ENCODE measurements at regions not wholly inside any gene's neighbourhood (a gene's known extent, or its start where the extent isn't known, plus 50 kb on each side); places are given as distances from the start of the nearest gene placed in this dataset.
"Not testable (repeated sequence)": the region's sequence is repeated elsewhere in the genome, so short reads cannot be mapped to it uniquely, and the experiment has no call there.

GRCh38 chr20:58040447-58041290, 187.8 kb downstream of the ANKRD60 start:
- Mint-ChIP-seq H3K9me3 (no peaks in the 10 kb centered on the region), H3K36me3 (no peaks in the 10 kb centered on the region), H3K4me1 (no peaks in the 10 kb centered on the region), H3K27me3 (peaks cover 4% of the 10 kb centered on the region), H3K4me3 (no peak overlapping the region), H3K27ac (no peak overlapping the region)
- DNase-seq, result no peak

DNA sequence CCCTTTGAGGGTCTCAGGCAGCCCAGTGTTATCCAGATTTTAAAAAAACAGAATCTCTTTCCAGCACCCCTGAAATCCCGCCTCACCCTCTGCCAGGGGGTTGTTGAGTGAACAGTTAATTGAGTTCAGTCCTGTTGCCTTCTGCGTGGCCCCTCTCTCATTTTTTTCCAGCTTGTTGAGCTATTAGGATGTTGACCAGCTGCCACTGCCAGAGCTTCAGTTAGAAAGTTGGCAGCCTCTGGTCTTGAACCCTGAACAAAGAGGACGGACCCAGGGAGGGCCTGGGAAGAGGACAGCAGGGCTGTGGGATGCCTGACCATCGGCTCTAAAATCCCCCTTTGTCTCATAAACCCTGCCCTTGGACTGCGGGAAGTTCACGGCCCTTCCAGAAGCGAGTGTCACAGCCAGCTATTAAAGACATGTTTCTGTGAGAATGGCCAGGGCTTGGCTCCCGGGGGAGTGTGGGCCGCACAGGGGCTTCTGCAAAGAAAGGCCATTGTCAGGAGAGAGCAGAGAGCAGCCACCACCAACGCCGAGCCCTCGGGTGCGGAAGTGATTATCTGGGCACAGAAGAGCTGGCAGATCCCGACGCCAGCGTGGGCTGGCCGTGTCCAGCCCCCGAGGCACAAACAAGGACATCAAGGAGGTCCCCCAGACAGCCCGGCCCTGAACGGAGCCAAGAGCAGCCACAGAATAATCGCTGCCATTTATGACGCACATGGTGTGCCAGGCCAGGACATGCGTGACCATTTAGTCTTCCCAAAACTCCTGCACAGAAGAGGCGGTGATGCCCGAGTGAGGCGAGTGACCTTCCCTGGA, 189.0 kb downstream of the ANKRD60 start:
- Mint-ChIP-seq H3K4me3 (no peak overlapping the region), H3K36me3 (no peaks in the 10 kb centered on the region), H3K9me3 (no peaks in the 10 kb centered on the region), H3K27me3 (peaks cover 4% of the 10 kb centered on the region), H3K27ac (no peak overlapping the region), H3K4me1 (no peaks in the 10 kb centered on the region)
- no peak for DNase-seq

- no peak overlapping the region for H3K27ac Mint-ChIP-seq
- peaks cover 15% of the 10 kb centered on the region for H3K27me3 Mint-ChIP-seq
- H3K4me1 Mint-ChIP-seq, result no peaks in the 10 kb centered on the region
- DNase-seq, result no peak
- H3K9me3 Mint-ChIP-seq, result no peaks in the 10 kb centered on the region
- no peaks in the 10 kb centered on the region for H3K36me3 Mint-ChIP-seq
- no peak overlapping the region for H3K4me3 Mint-ChIP-seq
Observed at GRCh38 chr20:58038123-58038654, 190.3 kb downstream of the ANKRD60 start.

- Mint-ChIP-seq H3K9me3 (no peaks in the 10 kb centered on the region), H3K4me3 (no peak overlapping the region), H3K4me1 (no peaks in the 10 kb centered on the region), H3K27me3 (peaks cover 17% of the 10 kb centered on the region), H3K27ac (no peak overlapping the region), H3K36me3 (no peaks in the 10 kb centered on the region)
- no peak for DNase-seq
Observed at GRCh38 chr20:58037631-58038030, 190.8 kb downstream of the ANKRD60 start.

GRCh38 chr20:58033026-58033536, 195.4 kb downstream of the ANKRD60 start:
- Mint-ChIP-seq H3K27ac (no peak overlapping the region), H3K4me3 (no peak overlapping the region), H3K27me3 (peaks cover 30% of the 10 kb centered on the region), H3K4me1 (no peaks in the 10 kb centered on the region), H3K36me3 (no peaks in the 10 kb centered on the region), H3K9me3 (no peaks in the 10 kb centered on the region)
- DNase-seq, result no peak

GRCh38 chr20:58032599-58032998, 195.9 kb downstream of the ANKRD60 start:
- H3K4me3 Mint-ChIP-seq, result no peak overlapping the region
- H3K36me3 Mint-ChIP-seq, result no peaks in the 10 kb centered on the region
- H3K27me3 Mint-ChIP-seq, result peaks cover 31% of the 10 kb centered on the region
- no peak overlapping the region for H3K27ac Mint-ChIP-seq
- H3K4me1 Mint-ChIP-seq, result no peaks in the 10 kb centered on the region
- H3K9me3 Mint-ChIP-seq, result no peaks in the 10 kb centered on the region
- no peak for DNase-seq

GRCh38 chr20:58031350-58031749, 197.1 kb downstream of the ANKRD60 start:
- peaks cover 31% of the 10 kb centered on the region for H3K27me3 Mint-ChIP-seq
- DNase-seq, H3K4me3 Mint-ChIP-seq, H3K36me3 Mint-ChIP-seq, H3K27ac Mint-ChIP-seq, H3K4me1 Mint-ChIP-seq, H3K9me3 Mint-ChIP-seq: not testable (repeated sequence)

DNA sequence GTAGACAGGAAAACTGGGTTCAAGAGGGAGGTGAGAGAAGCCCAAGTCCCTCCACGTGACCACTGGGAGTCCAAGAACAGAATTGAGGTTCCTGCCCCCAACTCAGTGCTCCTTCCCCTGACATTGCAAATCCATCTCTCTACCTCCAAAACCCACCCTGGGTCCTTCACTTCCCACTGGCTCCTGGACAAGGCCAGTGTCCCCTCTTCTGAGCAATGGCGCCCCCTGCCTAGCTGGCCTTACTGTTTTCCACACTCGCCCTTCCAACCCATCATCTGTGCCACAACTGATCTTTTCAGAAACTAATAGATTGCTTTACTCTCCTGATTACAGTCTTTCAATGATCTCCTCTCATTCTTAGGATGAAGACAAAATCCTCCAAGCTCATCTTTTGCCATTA, 200.3 kb downstream of the ANKRD60 start:
- H3K4me1 Mint-ChIP-seq, result no peaks in the 10 kb centered on the region
- H3K27me3 Mint-ChIP-seq, result peaks cover 24% of the 10 kb centered on the region
- no peaks in the 10 kb centered on the region for H3K9me3 Mint-ChIP-seq
- H3K36me3 Mint-ChIP-seq, result no peaks in the 10 kb centered on the region
- no peak overlapping the region for H3K4me3 Mint-ChIP-seq
- no peak for DNase-seq
- H3K27ac Mint-ChIP-seq, result no peak overlapping the region

DNA sequence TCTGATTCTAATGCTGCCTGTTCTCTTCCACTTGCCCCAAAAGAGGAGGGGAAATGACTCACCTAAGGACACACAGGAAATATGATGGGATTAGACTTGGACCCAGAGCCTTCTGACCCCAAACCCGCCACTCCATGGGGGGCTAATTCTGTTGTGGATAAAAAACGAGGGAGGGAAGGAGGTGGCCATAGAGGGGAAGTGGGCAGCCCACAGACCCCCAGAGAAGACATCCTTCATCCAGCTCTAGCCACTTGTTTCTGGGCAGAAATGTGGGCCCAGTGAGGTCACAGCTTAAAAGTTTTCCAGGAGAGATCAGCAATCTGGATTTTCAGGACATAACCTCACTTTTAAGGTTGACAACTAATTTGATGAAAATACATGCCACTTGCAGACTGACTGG, 202.1 kb downstream of the ANKRD60 start:
- Mint-ChIP-seq H3K36me3 (no peaks in the 10 kb centered on the region), H3K4me1 (no peaks in the 10 kb centered on the region), H3K9me3 (no peaks in the 10 kb centered on the region), H3K27me3 (peaks cover 23% of the 10 kb centered on the region), H3K27ac (no peak overlapping the region), H3K4me3 (no peak overlapping the region)
- DNase-seq, result no peak

DNA sequence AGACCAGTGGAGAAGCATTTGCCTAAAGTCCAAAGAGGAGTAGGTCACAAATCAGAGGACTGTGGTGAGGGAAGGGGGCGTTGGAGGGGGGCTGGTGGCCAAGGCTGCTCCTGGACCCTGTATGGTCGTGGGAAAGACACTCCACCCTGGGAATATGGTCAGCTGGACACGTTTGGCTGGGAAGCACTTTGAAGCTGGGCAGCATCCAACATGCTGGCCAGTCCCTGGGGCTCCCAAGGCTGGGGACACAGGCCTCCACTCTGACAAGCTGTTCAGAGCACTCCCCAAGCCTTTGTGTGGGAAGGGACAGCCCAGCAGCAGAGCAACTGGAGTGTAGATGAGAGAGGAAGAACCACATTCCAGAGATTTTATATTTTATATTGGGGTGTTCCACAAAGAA, 203.2 kb downstream of the ANKRD60 start:
- Mint-ChIP-seq H3K36me3 (no peaks in the 10 kb centered on the region), H3K27me3 (peaks cover 34% of the 10 kb centered on the region), H3K4me1 (no peaks in the 10 kb centered on the region), H3K9me3 (no peaks in the 10 kb centered on the region), H3K27ac (no peak overlapping the region), H3K4me3 (no peak overlapping the region)
- DNase-seq, result no peak

GRCh38 chr20:58024241-58024721, 204.2 kb downstream of the ANKRD60 start:
- no peaks in the 10 kb centered on the region for H3K4me1 Mint-ChIP-seq
- H3K9me3 Mint-ChIP-seq, result no peaks in the 10 kb centered on the region
- H3K4me3 Mint-ChIP-seq, result no peak overlapping the region
- no peak overlapping the region for H3K27ac Mint-ChIP-seq
- no peak for DNase-seq
- no peaks in the 10 kb centered on the region for H3K36me3 Mint-ChIP-seq
- peaks cover 33% of the 10 kb centered on the region for H3K27me3 Mint-ChIP-seq

DNA sequence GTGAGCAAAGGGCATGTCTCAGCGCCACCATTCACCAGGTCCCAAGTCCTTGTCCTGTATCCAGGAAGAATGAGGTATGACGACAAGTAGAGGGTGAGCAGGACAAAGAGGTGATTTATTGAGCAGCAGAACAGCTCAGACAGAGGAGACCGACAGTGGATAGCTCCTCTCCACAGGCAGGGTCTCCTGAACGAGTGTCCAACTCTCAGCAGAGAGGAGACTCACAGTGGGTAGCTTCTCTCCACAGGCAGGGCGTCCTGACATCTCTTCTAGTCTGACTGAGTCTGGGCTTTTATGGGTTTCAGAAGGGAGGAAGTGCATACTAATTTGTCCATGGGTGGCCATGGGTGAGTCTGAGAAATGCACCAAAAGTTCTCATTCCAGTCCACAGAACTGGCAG, 204.7 kb downstream of the ANKRD60 start:
- Mint-ChIP-seq H3K27me3 (peaks cover 29% of the 10 kb centered on the region), H3K4me1 (no peaks in the 10 kb centered on the region), H3K36me3 (no peaks in the 10 kb centered on the region), H3K4me3 (no peak overlapping the region), H3K27ac (no peak overlapping the region), H3K9me3 (no peaks in the 10 kb centered on the region)
- DNase-seq, result no peak

DNA sequence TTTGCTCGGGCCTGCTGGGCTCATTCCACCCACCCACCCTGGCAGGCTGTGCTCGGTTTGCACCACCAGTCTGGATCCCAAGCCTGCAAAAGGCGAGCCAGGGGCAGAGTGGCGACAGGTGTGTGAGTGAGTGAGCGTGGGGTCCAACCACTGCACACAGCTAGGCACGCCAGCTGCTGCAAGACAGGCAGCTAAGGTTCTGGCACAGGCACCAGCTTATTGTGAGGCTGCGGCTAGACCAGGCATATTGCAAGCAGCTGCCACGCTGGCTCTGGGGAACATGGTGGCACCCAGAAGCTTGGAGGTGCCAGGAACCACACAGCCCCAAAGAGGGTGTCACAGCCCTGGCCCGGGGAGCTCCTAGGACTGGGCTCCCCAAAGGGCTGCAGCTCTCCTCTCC, 205.1 kb downstream of the ANKRD60 start:
- Mint-ChIP-seq H3K27ac (no peak overlapping the region), H3K4me3 (no peak overlapping the region), H3K9me3 (no peaks in the 10 kb centered on the region), H3K36me3 (no peaks in the 10 kb centered on the region), H3K4me1 (no peaks in the 10 kb centered on the region), H3K27me3 (peaks cover 25% of the 10 kb centered on the region)
- DNase-seq, result no peak

DNA sequence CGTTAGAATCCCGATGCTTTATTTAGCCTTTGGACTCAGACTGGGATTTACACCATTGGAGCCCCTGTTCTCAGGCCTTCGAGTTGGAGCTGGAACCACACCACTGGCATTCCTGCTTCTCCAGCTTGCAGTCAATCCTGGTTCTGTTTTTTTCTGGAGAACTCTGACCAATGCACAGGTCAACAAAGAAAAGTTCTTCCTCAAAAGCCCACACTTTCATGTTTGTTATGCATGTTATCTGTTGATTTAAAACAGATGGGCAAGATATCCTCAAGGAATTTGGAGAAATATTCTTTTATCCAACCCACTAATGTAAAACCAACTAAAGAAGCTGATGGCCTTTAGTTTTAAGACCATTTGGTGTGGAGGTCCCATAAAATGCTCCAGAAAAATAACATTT, 205.7 kb downstream of the ANKRD60 start:
- Mint-ChIP-seq H3K4me1 (peaks cover 5% of the 10 kb centered on the region), H3K36me3 (no peaks in the 10 kb centered on the region), H3K9me3 (no peaks in the 10 kb centered on the region), H3K27me3 (peaks cover 21% of the 10 kb centered on the region), H3K27ac (no peak overlapping the region), H3K4me3 (no peak overlapping the region)
- no peak for DNase-seq

DNA sequence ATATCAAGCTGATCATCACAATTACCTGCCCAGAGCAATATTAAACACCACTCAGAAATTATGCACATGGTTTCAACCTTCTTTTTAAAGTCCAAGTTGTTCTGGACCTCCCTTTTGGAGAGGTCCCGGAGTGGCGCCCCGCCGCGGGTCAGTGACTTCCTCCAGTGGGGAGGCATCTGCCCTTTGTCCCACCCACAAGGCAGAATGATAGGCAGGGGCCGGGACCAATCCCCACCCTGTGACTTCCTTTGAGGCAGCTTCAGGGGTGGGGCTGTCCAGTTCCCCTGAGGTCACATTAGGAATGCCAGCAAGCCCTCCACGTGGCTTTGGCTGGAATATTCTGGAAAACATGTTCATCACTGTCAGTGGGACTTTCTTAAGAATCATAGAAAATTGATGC, 207.0 kb downstream of the ANKRD60 start:
- Mint-ChIP-seq H3K4me3 (no peak overlapping the region), H3K36me3 (no peaks in the 10 kb centered on the region), H3K27ac (no peak overlapping the region), H3K9me3 (no peaks in the 10 kb centered on the region), H3K27me3 (peaks cover 26% of the 10 kb centered on the region), H3K4me1 (peaks cover 6% of the 10 kb centered on the region)
- no peak for DNase-seq
